ENCODE measurements at regions not wholly inside any gene's neighbourhood (a gene's known extent, or its start where the extent isn't known, plus 50 kb on each side); places are given as distances from the start of the nearest gene placed in this dataset.

- no peak for TF ChIP-seq POLR2A (IDR thresholded peaks at IDR 0.05; ENCODE audit: low read length)
- no peak for TF ChIP-seq GATA1 (IDR thresholded peaks at IDR 0.05; ENCODE audit: low read depth, low read length)
Measured at GRCh38 chr6:156262014-156262413, 515.2 kb upstream of the ARID1B start.
